Activated CD8-positive, alpha-beta memory T cell treated with anti-CD3 and anti-CD28 coated beads for 48 hours (primary cell): ENCODE measurements at regions not wholly inside any gene's neighbourhood (a gene's known extent, or its start where the extent isn't known, plus 50 kb on each side); places are given as distances from the start of the nearest gene placed in this dataset.
"Not testable (repeated sequence)": the region's sequence is repeated elsewhere in the genome, so short reads cannot be mapped to it uniquely, and the experiment has no call there.

Source experiments
- DNase-seq, 3 experiments: peaks; one replicate each; pipeline ENCODE4 v3.0.0-alpha.2; 2020; ENCODE audit warnings: low read depth in 2 of 3, low spot score in 2 of 3

DNA sequence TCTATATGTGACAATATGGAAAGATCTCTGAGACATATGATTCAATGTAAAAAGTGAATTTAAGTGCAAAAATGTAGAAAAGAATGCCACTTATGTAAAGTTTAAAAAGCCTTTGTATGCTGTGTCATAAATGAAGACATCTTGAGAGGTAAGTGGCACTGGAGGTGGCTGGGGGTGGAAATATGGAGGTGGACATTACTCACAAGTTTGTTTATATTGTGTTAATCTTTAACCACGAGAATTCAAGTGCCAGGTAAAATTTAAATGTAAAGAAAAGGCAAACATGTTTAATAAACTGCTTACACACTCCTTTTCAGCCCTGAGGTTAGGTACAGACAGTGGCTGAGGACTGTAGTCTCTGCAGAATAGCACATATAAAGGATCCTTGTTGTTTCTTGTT is 235.1 kb downstream of the ABCC12 start:
- no peak for DNase-seq

DNA sequence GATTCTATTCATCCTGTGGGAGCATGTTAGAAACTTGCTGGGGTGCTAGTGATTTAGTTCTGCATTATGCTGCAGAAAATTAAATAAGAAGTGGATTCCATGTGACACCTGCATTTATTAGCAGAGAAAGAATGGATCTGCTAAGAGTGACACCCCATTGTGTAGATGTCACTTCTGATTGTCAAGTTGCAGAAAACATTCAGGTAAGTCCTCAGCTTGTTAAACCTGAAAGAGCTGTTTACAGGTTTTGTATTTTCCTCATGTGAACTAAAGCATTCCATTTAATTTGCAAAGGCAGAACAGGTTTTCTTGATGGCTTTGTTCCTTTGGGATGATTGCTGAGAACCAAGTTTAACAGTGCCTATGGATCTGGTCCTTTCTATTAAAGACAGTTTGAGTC is 238.7 kb downstream of the ABCC12 start:
- no peak for DNase-seq

DNA sequence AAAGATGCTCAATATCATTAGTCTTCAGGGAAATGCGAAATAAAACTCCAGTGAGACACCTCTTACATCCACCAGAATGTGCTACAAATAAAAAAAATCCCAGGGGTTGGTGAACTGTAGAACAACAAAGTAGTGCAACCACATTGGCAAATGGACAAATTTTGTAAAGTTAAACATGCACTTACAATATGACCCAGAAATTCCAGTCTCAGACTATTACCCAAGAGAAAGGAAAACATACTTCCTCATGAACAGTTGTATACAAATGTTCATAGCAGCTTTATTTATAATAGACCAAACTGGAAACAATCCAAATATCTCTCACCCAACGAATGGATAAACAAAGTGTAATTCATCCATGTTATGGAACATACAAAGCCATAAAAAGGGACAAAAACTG is 239.5 kb downstream of the ABCC12 start:
- no peak for DNase-seq

DNA sequence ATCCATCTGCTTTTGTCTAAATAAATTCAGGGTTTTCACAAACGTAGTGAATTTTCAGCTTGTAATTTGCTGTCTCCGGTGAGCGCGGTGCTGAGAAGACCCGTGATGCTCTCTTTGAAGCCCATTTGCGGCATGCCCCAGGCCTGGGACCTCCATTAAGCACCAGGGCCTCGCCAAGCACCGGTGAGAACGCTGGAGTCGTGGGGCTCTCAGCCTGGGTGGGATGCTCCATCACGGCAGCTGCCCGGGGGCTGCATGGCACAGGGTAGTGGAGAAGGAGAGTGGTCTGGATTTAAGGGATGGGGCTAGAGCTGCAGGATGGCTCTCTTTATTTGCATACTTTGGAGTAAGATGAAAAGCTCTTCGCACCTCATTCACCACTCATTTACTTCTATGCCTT is 248.7 kb downstream of the ABCC12 start:
- no peak for DNase-seq

DNA sequence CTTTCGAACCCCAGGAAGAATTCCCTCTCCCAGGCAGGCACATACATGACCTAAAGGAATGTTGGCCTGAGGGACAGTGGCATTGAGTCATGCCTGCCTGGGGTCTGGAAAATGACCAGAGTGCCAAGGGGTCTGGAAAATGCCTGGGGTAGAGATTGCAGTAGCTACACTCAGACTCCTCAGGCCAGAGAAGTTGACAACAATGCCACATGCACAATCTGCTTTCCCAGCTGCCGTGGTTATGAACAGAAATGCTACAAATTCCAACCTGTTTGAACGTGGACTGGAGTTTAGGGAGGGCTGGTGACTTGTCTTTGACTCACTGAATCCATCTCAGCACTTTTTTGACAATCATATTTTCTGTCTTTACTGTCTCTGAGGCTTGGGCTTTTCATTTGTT is 250.0 kb downstream of the ABCC12 start:
- DNase-seq = no peak

DNA sequence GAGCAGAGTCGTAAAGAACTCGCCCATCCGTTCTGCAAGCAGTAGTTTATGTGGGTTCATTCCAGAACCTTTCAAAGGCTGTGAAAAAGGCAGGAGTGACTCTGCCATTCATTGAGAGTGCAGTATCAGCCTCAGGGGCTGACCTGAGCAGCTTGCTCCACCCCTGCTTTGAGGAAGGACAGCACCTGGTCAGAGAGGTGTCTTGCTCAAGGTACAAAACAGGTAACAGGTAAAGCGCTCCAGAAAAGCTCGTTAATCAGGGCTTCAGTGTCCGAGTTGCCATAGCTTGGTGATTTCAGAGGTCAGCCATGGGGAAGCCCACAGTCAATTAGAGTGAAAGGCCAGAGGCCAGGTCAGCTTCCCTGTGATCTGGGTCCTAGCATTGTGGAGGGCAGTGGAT is 251.1 kb downstream of the ABCC12 start:
- DNase-seq = no peak

DNA sequence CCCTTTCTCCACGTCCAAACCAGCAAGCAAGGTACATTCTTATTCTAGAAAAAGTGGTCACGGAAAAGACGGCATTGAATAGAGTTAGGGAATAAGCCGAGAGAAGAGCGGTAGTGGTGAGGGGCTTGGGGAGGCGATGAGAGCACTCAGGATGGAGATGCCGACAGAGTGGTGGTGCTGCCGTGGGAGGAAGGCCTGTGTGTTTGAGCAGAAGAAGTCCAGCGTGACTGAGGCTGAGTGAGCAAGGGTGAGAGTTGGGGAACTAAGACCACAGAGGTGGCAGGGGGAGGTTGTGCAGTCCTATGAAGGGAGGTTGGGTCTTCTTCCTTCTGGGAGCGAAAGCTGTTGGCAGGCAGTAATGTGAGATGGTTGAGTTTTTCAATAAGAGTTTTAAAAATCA is 252.3 kb downstream of the ABCC12 start:
- no peak for DNase-seq

DNA sequence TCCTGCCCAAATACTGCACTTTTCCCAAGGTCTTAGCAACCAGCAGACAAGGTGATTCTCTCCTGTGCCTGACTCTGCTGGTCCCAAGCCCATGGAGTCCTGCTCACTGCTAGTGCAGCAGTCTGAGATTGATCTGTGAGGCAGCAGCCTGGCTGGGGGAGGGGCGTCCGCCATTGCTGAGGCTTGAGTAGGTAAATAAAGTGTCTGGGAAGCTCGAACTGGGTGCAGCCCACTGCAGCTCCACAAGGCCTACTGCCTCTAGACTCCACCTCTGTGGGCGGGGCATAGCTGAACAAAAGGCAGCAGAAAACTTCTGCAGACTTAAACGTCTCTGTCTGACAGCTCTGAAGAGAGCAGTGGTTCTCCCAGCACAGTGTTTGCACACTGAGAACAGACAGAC is 258.7 kb downstream of the ABCC12 start:
- not testable (repeated sequence) for DNase-seq

DNA sequence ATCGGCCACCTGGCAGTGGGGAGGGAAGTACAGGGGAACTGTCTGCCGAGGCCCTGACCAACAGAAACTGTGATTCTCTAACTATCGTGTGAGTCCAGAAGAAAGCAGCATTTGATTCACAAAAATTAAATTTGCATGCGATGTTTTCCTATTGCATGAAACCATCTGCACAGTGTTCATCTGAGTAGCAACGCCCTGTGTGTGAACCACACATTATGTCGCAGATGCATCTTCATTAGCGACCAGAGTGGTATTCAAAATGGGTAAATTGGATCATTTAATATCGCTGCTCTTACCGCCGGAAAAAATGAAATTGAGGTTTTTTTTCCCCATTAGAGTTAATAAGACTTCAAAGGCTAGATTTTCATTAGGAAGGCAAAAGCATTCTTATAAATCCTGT is 260.6 kb downstream of the ABCC12 start:
- no peak for DNase-seq

DNA sequence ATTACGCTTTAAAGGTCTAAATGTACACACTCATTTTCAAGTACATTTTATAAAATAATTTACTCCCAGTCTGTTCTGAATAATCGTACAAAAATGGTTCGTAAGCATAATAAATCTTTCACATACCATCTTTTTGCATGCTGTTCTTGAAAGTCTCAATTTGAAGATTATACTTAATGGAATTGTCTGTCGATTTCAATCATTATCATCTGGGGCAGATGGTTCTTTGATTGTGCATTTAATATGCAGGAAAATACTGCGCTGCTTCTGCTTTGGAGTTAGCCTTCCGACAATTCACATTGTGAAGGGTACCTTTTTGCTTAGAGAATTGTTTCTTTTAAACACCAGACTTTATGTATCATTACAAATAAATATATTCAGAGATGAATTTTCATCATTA is 262.8 kb downstream of the ABCC12 start:
- DNase-seq = no peak

DNA sequence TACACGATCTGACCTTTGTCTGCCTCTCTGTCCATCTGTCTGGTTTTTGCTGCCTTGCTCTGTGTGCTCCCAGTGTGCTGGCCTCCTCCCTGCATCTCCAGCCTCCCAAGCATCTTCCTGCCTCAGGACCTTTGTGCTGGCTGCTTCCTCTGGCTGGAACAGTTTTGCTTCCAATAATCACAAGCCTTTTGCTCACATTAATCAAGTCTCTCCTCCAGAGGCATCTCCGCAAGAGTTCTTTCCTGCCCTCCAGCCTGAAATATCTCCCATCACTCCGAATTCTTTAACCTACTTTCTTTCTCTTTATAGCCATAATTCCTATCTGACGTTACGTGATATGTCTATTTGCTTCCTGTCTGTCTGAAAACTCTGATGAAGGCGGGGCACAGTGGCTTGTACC is 267.1 kb downstream of the ABCC12 start:
- no peak for DNase-seq

DNA sequence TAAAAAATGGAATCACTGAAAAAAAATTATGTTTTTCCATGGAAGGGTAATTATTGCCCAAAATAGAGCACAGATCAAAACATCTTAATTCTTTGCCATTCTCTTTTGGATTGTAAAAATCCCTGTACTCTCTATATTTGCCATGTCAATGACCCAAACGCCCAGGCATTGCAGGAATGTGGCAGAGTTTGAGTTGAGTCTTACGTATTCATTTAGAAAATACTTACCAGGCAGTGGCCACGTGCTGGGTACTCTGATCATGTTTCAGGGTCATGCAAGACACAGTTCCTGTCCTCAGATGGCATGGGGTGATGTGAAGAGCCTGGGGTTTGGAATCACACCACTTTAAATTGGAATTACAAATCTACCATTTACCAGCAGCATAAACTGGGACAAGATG is 267.7 kb downstream of the ABCC12 start:
- DNase-seq = no peak

DNA sequence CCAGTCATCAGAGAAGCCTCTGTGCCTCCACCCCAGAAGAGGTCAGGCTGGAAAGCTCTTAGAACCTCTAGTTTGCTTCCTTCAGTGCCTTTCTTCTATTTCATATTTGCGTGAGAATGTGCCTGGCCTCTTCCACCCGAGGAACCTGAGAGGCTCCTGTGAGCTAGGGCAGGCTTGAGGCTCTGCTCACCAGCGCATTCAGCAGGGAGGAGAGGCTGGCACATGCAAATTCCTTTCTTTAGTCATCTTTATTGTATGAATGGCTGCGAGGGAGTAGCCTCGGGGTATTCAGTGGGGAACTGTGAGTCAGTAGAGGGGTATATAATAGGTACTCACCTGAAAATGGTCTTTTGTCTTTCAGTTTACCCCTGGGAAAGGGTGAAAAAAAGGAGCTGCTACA is 268.3 kb downstream of the ABCC12 start:
- DNase-seq = no peak

DNA sequence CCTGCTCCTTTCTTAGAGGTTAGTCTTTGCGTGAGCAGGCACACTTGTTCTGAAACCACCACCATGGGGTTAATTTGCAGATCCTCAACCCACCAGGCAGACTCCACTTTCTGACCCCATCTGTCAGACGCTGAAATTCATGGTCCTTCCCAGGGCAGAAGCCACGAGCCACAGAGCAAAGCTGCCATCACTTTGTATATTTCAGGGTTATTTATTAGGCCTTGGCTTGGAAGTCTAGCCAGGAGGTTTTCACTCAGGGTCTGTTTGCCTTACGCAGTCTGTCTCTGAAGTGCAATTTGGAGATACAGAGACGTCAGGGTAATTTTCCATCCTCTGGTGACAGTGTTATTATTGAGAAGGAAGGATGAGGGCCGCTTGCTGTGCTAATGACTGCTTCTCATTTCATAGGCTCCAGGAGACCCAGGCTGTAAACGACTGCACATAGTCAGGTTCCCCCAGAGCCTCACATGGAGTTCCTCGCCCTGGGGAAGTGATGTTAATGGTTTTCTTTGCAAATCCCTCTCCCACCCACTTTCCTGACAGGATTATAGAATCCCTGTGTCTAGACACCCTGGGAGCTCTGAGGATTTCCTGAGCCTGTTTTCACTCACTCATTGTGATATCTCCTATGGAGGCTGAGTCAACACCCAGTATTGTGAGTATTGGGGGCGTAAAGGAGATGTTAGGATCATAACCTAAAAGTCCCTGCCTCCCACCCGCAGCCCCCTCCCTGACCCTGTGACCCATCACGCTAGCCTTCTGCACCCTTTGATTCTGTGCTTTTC is 269.0 kb downstream of the ABCC12 start:
- DNase-seq = no peak

DNA sequence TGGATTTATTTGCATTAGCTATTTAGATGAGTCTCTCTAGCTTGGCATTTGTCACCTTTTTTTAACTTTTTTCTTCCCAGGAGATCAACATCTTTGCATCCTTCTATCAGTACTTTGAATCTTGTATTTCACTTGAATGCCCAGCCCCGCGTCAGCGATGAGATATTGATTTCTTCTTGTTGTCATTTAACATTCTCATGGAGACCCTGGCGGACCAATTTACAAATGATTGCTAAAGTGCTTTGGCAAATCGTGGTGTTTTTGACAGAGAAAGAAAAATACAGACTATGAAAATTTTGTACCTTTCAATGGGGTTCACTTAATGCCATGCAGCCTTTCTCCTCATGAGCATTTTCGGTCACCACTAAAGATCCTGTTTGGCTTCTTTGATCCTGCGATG is 269.7 kb downstream of the ABCC12 start:
- no peak for DNase-seq

DNA sequence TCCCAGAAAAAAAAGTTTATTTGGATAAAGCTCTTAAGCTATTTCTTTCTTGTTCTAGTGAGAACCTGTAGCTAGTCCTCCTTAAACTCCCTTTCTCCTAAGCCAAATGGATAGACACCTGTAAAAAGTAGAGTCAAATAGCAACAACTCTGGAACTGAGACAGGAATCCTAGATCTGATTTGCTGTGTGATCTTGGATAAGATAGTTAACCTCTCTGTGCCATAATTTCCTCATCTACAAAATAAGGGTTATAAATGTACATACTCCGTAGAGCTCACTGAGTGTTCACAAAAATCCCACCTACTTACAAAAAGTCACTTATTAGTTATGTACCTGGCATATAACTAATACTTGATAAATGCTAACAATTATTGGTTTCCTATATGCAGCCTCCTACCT is 270.3 kb downstream of the ABCC12 start:
- DNase-seq = no peak

DNA sequence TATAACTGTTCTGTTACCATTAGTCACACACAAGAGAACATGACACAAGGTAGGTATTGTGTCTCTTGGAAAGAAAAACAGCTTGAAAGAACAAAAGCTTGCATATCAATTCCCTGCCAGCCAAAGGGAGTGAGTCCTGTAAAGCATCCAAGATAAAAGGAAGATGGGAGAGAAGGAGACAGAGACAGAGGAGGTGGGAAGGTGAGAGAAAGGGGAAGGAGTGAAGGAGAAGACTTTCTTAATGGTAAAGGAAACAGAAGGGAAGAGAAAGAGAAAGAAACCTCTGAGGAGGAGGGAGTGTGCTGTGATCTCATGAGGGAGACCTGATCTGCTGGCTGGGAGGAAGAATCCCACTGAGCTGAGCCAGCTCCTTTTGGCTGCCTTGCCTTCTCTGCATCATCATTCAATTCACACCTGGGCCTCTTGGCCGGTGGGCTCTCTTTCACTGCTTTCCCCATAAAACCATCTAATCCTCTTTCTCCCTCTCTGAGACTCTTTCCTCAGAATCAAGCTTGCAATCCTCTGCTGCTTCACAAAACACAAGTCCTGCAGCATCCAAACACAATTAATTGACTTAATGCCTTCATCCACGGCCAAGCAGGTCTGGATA is 271.6 kb downstream of the ABCC12 start:
- no peak for DNase-seq

DNA sequence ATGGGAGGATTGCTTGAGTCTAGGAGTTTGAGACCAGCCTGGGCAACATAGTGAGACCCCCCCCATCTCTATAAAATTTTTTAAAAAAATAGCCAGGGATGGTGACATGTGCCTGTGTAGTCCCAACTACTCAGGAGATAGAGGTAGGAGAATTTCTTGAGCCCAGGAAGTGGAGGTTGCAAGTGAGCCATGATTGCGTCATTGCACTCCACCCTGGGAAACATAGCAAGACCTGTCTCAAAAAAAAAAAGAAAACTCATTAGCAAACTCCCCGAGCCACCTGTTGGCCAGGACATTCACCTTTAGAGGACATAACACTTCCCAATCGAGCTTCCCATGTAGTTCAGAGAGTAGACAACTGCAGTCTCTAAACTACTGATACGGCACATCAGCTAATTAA is 274.2 kb downstream of the ABCC12 start:
- DNase-seq = no peak

DNA sequence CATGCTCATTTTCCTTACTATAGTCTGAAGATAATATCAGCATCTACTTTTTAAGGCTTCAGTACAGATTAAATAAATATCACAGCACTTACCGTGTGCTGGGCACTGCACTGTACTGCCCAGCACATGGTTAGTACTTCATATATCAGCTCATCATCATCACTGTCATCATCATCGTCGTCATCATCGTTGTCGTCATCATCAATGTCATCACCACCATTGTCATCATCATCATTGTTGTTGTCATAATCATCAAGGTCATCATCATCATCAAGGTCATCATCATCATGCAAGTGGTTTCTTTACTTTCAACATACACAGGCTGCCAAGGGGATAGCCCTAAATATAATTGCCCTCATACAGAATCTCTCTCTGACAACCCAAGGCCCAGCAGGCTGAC is 275.1 kb downstream of the ABCC12 start:
- DNase-seq = no peak

DNA sequence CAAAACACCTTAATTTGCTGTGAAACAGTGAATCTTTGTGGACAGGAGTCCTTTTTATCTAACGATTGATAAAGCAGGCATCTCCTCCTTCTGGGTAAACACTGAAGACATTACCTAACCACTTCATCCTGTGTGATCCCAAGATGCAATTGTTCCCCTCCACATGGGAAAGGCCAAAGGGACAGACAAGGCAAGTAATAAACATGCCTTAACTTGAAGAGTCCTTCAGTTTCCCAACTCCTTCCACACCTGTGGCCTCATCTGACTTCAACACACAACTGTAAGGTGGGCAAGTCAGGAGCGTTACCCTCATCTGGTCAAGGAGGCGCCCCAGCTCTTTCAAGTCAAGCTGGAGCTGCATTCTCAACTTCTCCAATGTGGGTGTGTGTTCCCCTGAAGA is 278.6 kb downstream of the ABCC12 start:
- DNase-seq = no peak

DNA sequence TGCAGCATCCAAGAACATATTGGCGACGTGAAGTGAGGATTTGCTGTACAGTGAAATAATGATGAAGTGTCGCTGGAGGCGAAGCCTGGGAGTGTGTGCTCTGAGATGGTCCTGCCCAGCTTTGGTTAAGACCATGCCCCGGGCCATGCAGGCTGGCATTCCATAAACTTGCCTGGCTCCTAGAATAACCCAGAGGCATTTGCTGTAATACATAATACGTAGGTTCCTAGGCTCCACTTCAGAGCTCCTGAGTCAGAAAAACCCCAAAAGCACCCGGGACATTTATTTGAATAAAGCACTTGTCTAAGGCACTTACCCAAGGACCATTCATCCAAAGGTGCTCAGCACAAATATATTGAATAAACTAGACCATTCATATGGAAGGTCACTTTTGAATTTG is 279.3 kb downstream of the ABCC12 start:
- no peak for DNase-seq

DNA sequence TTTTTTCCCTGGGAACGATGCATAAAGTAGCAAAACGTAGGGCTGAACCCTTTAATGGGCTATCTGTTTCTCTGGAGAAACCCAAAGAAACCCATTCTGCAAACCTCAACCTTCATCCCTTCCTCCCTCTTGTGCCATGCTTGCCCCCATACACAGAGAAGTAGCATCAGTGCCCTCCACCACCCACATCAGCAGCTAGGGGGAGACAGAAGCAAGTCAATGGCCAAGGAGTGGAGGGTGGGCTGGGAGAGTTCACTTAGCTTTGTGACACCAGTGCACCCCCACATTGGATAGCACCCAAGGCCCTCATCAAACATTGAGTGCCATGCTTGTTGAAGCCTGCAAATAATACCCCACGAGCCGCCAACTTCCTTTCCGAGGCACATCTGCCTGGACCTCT is 282.4 kb downstream of the ABCC12 start:
- DNase-seq = no peak

DNA sequence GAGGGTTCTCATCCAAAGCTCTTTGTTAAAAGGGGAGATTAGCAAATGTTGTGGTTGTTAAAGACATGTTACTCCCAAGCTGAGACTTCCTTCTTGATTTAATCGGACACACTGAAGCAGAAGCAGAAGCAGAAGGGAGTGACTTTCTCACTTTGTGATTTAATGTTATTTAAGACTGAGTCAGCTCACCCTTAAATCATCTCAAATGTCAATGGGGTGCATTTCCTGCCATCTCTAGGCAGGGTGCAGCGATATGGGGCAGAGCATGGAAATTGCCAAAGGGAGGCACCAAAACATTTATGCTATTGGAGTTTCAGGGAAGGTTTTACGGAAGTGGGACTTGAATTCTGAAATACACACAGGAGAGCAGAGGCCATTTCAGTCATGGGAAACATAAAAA is 283.6 kb downstream of the ABCC12 start:
- no peak for DNase-seq
